A549 (cell line): ENCODE measurements at regions not wholly inside any gene's neighbourhood (a gene's known extent, or its start where the extent isn't known, plus 50 kb on each side); places are given as distances from the start of the nearest gene placed in this dataset.

Source experiments
- ATAC-seq, 2 experiments: fragments of 200-7000 bp in 1 of 2; fragments of >200 bp in 1 of 2; cut with Nextera tagmentation in 1 of 2; cut with Tn5 transposase in 1 of 2; 3 replicates each; pipeline versions ENCODE4 v1.8.0 to v1.9.1; 2018 to 2020; ENCODE audit warnings: mild to moderate bottlenecking in 1 of 2, moderate library complexity in 1 of 2
- CTCF ChIA-PET: fragments of 300-600 bp; sonication (Branson Sonifier 250); formaldehyde crosslinking; extraction: SDS; loops from one replicate; lab custom pipeline; 2021; ENCODE audit warnings: antibody characterized with exemption, inconsistent platforms; lab: Yijun Ruan, JAX
- POLR2A ChIA-PET: fragments of 350-600 bp; formaldehyde crosslinking; extraction: SDS; loops from one replicate; lab custom pipeline; 2021; ENCODE audit warnings: antibody characterized with exemption, inconsistent platforms; lab: Yijun Ruan, JAX
- DNase-seq, 2 experiments: peaks; one replicate each; pipeline versions ENCODE4 v3.0.0 to v3.0.0-alpha.2; 2011 to 2016; ENCODE audit warnings: low read depth in 1 of 2, low spot score in 1 of 2
- FAIRE-seq: peaks from 2 replicates; lab custom pipeline; 2011; peaks lifted over from hg19 to GRCh38; lab: Jason Lieb, UNC
- H3K27ac ChIP-seq, 2 experiments: fragments of >200 bp; sonication (Bioruptor Twin); formaldehyde crosslinking; 3 replicates each; pipeline ENCODE4 v1.5.1; 2016 to 2017
- H3K4me1 ChIP-seq: fragments of >200 bp; sonication (Bioruptor Twin); formaldehyde crosslinking; 3 replicates; pipeline ENCODE4 v1.6.1; 2016
- H3K4me2 ChIP-seq: fragments of >200 bp; sonication (Bioruptor Twin); formaldehyde crosslinking; 3 replicates; pipeline ENCODE4 v1.6.1; 2016
- H3K4me3 ChIP-seq: fragments of >200 bp; sonication (Bioruptor Twin); formaldehyde crosslinking; 3 replicates; pipeline ENCODE4 v1.5.1; 2016
- H3K9me3 ChIP-seq: fragments of >200 bp; sonication (Bioruptor Twin); formaldehyde crosslinking; 3 replicates; pipeline ENCODE4 v1.6.1; 2016
- BCL3 ChIP-seq: fragments of >200 bp; sonication (Bioruptor Twin); formaldehyde crosslinking; IDR thresholded peaks from 3 replicates; pipeline ENCODE4 v1.6.1; 2016
- BHLHE40 ChIP-seq: IDR thresholded peaks from 2 replicates; pipeline ENCODE4 v1.6.1; 2012; ENCODE audit warnings: low read depth, low read length, inconsistent platforms
- CBX2 ChIP-seq: fragments of 200-600 bp; sonication (generic); IDR thresholded peaks from 2 replicates; pipeline ENCODE4 v1.6.1; 2016; ENCODE audit warnings: low read depth, mild to moderate bottlenecking, borderline replicate concordance
- CEBPB ChIP-seq, 2 experiments: fragments of >200 bp in 1 of 2; sonication (Bioruptor Twin) in 1 of 2; formaldehyde crosslinking in 1 of 2; IDR thresholded peaks; 2 replicates each; pipeline ENCODE4 v1.6.1; 2012 to 2016
- CHD2 ChIP-seq: fragments of 150-350 bp; IDR thresholded peaks from 2 replicates; pipeline ENCODE4 v1.6.1; 2014; ENCODE audit warnings: low read length; ENCODE audit not compliant: partially characterized antibody
- E2F6 ChIP-seq: IDR thresholded peaks from 2 replicates; pipeline ENCODE4 v1.6.1; 2012; ENCODE audit warnings: low read depth, borderline replicate concordance
- EP300 ChIP-seq, 2 experiments: fragments of >200 bp; sonication (Bioruptor Twin); formaldehyde crosslinking; IDR thresholded peaks; 2 replicates in 1 of 2; 3 replicates in 1 of 2; pipeline ENCODE4 v1.6.1; 2016 to 2017
- ESRRA ChIP-seq: fragments of 150-350 bp; IDR thresholded peaks from 2 replicates; pipeline ENCODE4 v1.6.1; 2014; ENCODE audit warnings: mild to moderate bottlenecking, low read length, borderline replicate concordance
- FOSL2 ChIP-seq, 2 experiments: fragments of 450-650 bp in 1 of 2; fragments of >200 bp in 1 of 2; sonication (Bioruptor Twin) in 1 of 2; formaldehyde crosslinking; IDR thresholded peaks; 2 replicates each; pipeline versions ENCODE4 v1.5.0 to v1.6.1; 2016 to 2020; ENCODE audit warnings: mild to moderate bottlenecking in 1 of 2, moderate library complexity in 1 of 2
- FOXS1 ChIP-seq: fragments of 250-450 bp; sonication (Bioruptor Pico); IDR thresholded peaks from 2 replicates; pipeline ENCODE4 v1.5.0; 2020; ENCODE audit warnings: mild to moderate bottlenecking, moderate library complexity
- GATA3 ChIP-seq: IDR thresholded peaks from 2 replicates; pipeline ENCODE4 v1.6.1; 2012; ENCODE audit warnings: borderline replicate concordance
- HOXB5 ChIP-seq: fragments of 250-450 bp; sonication (Bioruptor Pico); IDR thresholded peaks from 2 replicates; pipeline ENCODE4 v1.5.0; 2020; ENCODE audit warnings: mild to moderate bottlenecking, moderate library complexity
- JUNB ChIP-seq: fragments of >200 bp; sonication (Bioruptor Twin); formaldehyde crosslinking; IDR thresholded peaks from 2 replicates; pipeline ENCODE4 v1.6.1; 2016
- MAZ ChIP-seq: fragments of 150-350 bp; IDR thresholded peaks from 2 replicates; pipeline ENCODE4 v1.6.1; 2014; ENCODE audit warnings: antibody characterized with exemption, low read depth, low read length, borderline replicate concordance
- NPAS2 ChIP-seq: fragments of 250-450 bp; sonication (Bioruptor Pico); IDR thresholded peaks from 2 replicates; pipeline ENCODE4 v1.8.0; 2022; ENCODE audit warnings: mild to moderate bottlenecking, moderate library complexity, borderline replicate concordance
- RCOR1 ChIP-seq: fragments of 150-350 bp; IDR thresholded peaks from 2 replicates; pipeline ENCODE4 v1.6.1; 2014; ENCODE audit warnings: antibody characterized with exemption, low read length, low read depth
- REST ChIP-seq: fragments of 200-600 bp; sonication (generic); IDR thresholded peaks from 2 replicates; pipeline ENCODE4 v1.6.1; 2016; ENCODE audit warnings: antibody characterized with exemption, mild to moderate bottlenecking, moderate library complexity
- RFX5 ChIP-seq: fragments of 450-650 bp; IDR thresholded peaks from 2 replicates; pipeline ENCODE4 v1.7.1; 2014; ENCODE audit warnings: antibody characterized with exemption, mild to moderate bottlenecking, moderate library complexity
- TFCP2L1 ChIP-seq: fragments of 250-450 bp; sonication (Bioruptor Pico); IDR thresholded peaks from 2 replicates; pipeline ENCODE4 v1.5.0; 2021; ENCODE audit warnings: mild to moderate bottlenecking
- TP53 ChIP-seq: fragments of 250-450 bp; sonication (Bioruptor Pico); IDR thresholded peaks from 2 replicates; pipeline ENCODE4 v1.5.0; 2021; ENCODE audit warnings: mild to moderate bottlenecking, moderate library complexity
- ZSCAN20 ChIP-seq: fragments of 250-450 bp; sonication (Bioruptor Pico); IDR thresholded peaks from 2 replicates; pipeline ENCODE4 v1.8.0; 2022; ENCODE audit warnings: mild to moderate bottlenecking, moderate library complexity
- WGBS: methylation state at CpG from one replicate; pipeline ENCODE4 v1.1.6; 2017; ENCODE audit errors: missing lambda C conversion rate; 5-methylcytosine and 5-hydroxymethylcytosine counted together

GRCh38 chr2:188199716-188200128 is 92.0 kb upstream of the GULP1 start:
- DNase-seq = peak; percentile 25 to 55
- TF ChIP-seq GATA3 (peak; percentile 49; the same call in 1 of the 2 replicates), TP53 (CRISPR knock-in tag) (no peak), TFCP2L1 (CRISPR knock-in tag) (no peak), RCOR1 (no peak), BCL3 (no peak), JUNB (peak; percentile 60), ESRRA (no peak), EP300 (IDR thresholded peaks at IDR 0.05) (peak in 1 of 2 experiments; percentile 28; a peak in 1 of 5 replicates), FOSL2 (IDR thresholded peaks at IDR 0.05) (peak; percentile 16; the same call in 1 of the 2 replicates), FOSL2 (CRISPR knock-in tag; IDR thresholded peaks at IDR 0.05) (peak; percentile 72), CBX2 (no peak)
- CTCF ChIA-PET = no interaction called here
- WGBS = 21% methylated on average over 3 of the region's 3 CpGs
- H3K9me3 ChIP-seq = no peaks in the 10 kb centered on the region
- peak overlapping the region; percentile 63 for H3K4me2 ChIP-seq
- FAIRE-seq = no peak
- ATAC-seq = peak; percentile 71 to 88; a peak in 5 of 6 replicates
- H3K4me1 ChIP-seq = peaks cover 15% of the 10 kb centered on the region
- H3K4me3 ChIP-seq = no peak overlapping the region
- peak overlapping the region; percentile 42 to 70 for H3K27ac ChIP-seq
- POLR2A ChIA-PET = interaction anchor here (0.7 to 1.2 kb wide), 2 partner anchors 93 to 136 kb away, joined by 3 to 4 read pairs; no protein-coding TSS in a partner anchor

- no peak for FAIRE-seq
- POLR2A ChIA-PET = no interaction called here
Observed at GRCh38 chr2:188201639-188202038, 90.0 kb upstream of the GULP1 start.

DNA sequence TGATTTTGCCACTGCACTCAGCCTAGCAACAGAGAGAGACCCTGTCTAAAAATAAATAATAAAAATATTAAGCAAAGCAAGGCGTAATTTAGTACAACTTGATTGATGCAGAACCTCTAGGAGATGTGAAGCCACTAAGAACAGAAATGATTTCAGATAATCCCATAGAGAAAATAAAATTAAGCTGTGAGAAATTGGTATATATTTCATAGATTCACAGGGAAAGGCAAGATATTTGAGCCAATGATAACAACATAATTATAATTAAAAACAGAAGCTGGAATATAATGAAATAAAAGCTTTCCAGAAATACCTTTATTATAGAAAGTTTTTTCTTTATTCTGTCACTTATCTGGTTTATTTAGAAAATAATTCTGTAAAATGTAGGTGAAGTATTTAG is 88.9 kb upstream of the GULP1 start:
- FAIRE-seq (no peak), DNase-seq (no peak), ATAC-seq (no peak)
- H3K4me1 ChIP-seq = peaks cover 15% of the 10 kb centered on the region
- no peak overlapping the region for H3K4me3 ChIP-seq
- H3K27ac ChIP-seq = no peak overlapping the region
- no peak for TF ChIP-seq FOXS1 (CRISPR knock-in tag)
- no peak for TF ChIP-seq REST
- no peak for TF ChIP-seq NPAS2 (CRISPR knock-in tag)
- TF ChIP-seq CEBPB (IDR thresholded peaks at IDR 0.05) = no peak
- TF ChIP-seq CHD2 = no peak
- no peak for TF ChIP-seq ZSCAN20 (CRISPR knock-in tag)
- no peak for TF ChIP-seq CBX2
- TF ChIP-seq BCL3 = no peak
- no peak for TF ChIP-seq GATA3
- TF ChIP-seq TP53 (CRISPR knock-in tag) = no peak
- no peak for TF ChIP-seq FOSL2 (IDR thresholded peaks at IDR 0.05)
- no peak for TF ChIP-seq FOSL2 (CRISPR knock-in tag; IDR thresholded peaks at IDR 0.05)
- POLR2A ChIA-PET = no interaction called here
- no peaks in the 10 kb centered on the region for H3K9me3 ChIP-seq
- H3K4me2 ChIP-seq = no peak overlapping the region
- CTCF ChIA-PET = interaction anchor here (1.2 to 1.4 kb wide), 3 partner anchors 61 to 305 kb away, joined by 3 to 4 read pairs (median 3); partner anchors contain the start of gene GULP1
- 75% methylated on average over 1 of the region's 1 CpG for WGBS

More at GRCh38 chr2:188201639-188202038, 90.0 kb upstream of the GULP1 start:
- 80% methylated on average over 2 of the region's 2 CpGs for WGBS
- H3K9me3 ChIP-seq = no peaks in the 10 kb centered on the region
- no peak overlapping the region for H3K27ac ChIP-seq
- peaks cover 15% of the 10 kb centered on the region for H3K4me1 ChIP-seq
- H3K4me2 ChIP-seq = no peak overlapping the region
- CTCF ChIA-PET = interaction anchor here (1.4 kb wide), 1 partner anchor 90 kb away, joined by 3 read pairs; the partner anchor contains the start of gene GULP1
- H3K4me3 ChIP-seq = no peak overlapping the region
- TF ChIP-seq HOXB5 (CRISPR knock-in tag) = no peak
- no peak for TF ChIP-seq BHLHE40
- no peak for TF ChIP-seq MAZ
- TF ChIP-seq ESRRA = no peak
- TF ChIP-seq E2F6 = no peak
- TF ChIP-seq RFX5 = no peak
- ATAC-seq = no peak
- no peak for DNase-seq
